Panc1 (cell line): ENCODE measurements at regions not wholly inside any gene's neighbourhood (a gene's known extent, or its start where the extent isn't known, plus 50 kb on each side); places are given as distances from the start of the nearest gene placed in this dataset.

Experiments used
- ATAC-seq: fragments of 200-7000 bp; cut with Tn5 transposase; 2 replicates; pipeline ENCODE4 v1.9.1; 2020; ENCODE audit warnings: mild to moderate bottlenecking, moderate library complexity
- BruUV-seq: library from RNA; stranded (reverse); fragments of 400-500 nt; replicated peaks from 2 replicates; lab custom pipeline; 2021; lab: Mats Ljungman, UMichigan
- CTCF ChIA-PET: fragments of 300-600 bp; sonication (Branson Sonifier 250); formaldehyde crosslinking; loops from one replicate; lab custom pipeline; 2022; ENCODE audit warnings: antibody characterized with exemption; lab: Charles Lee
- POLR2A ChIA-PET: fragments of 300-600 bp; sonication (Branson Sonifier 250); formaldehyde crosslinking; loops from one replicate; lab custom pipeline; 2022; ENCODE audit warnings: antibody characterized with exemption; lab: Charles Lee
- DNase-seq: peaks from one replicate; pipeline ENCODE4 v3.0.0-alpha.2; 2010; ENCODE audit warnings: low read depth, low spot score
- H3K27ac ChIP-seq: 2 replicates; pipeline ENCODE4 v1.5.1; 2011; ENCODE audit warnings: mild to moderate bottlenecking, low read length, inconsistent platforms
- H3K27me3 ChIP-seq: fragments of 200-500 bp; sonication (Bioruptor generic); 2 replicates; pipeline ENCODE4 v1.6.0; 2014; ENCODE audit warnings: low read length, inconsistent platforms; ENCODE audit not compliant: control insufficient read depth, insufficient read depth
- H3K36me3 ChIP-seq: fragments of 200-500 bp; sonication (Bioruptor generic); 2 replicates; pipeline ENCODE4 v1.5.1; 2014; ENCODE audit warnings: inconsistent platforms, mild to moderate bottlenecking, low read length, moderate library complexity; ENCODE audit not compliant: control insufficient read depth, insufficient read depth
- H3K4me1 ChIP-seq: 2 replicates; pipeline ENCODE4 v1.5.1; 2011; ENCODE audit warnings: inconsistent platforms, mild to moderate bottlenecking, low read length, moderate library complexity; ENCODE audit not compliant: control insufficient read depth, insufficient read depth
- H3K4me3 ChIP-seq, 2 experiments: 2 replicates each; pipeline ENCODE4 v1.5.1; 2011 to 2012; ENCODE audit warnings: low read depth in 2 of 2, low read length in 2 of 2, mild to moderate bottlenecking in 2 of 2, inconsistent platforms in 1 of 2, moderate library complexity in 1 of 2
- H3K9me3 ChIP-seq: fragments of 200-500 bp; sonication (Bioruptor generic); 2 replicates; pipeline ENCODE4 v1.5.1; 2014; ENCODE audit warnings: low read depth, mild to moderate bottlenecking, inconsistent platforms, low read length, moderate library complexity; ENCODE audit not compliant: control insufficient read depth, insufficient read depth
- CTCF ChIP-seq: fragments of 450-650 bp; IDR thresholded peaks from 2 replicates; pipeline ENCODE4 v1.5.1; 2017; ENCODE audit warnings: mild to moderate bottlenecking
- POLR2AphosphoS5 ChIP-seq: IDR thresholded peaks from 2 replicates; pipeline ENCODE4 v1.6.1; 2012; ENCODE audit warnings: mild to moderate bottlenecking, low read depth, low read length, moderate library complexity
- REST ChIP-seq, 2 experiments: IDR thresholded peaks; 2 replicates each; pipeline ENCODE4 v1.6.1; 2011 to 2012; ENCODE audit warnings: low read depth in 2 of 2, control low read depth in 1 of 2, low read length in 1 of 2, mild to moderate bottlenecking in 1 of 2, moderate library complexity in 1 of 2; ENCODE audit not compliant: insufficient read depth in 1 of 2
- SIN3A ChIP-seq: IDR thresholded peaks from 2 replicates; pipeline ENCODE4 v1.6.1; 2012; ENCODE audit warnings: low read depth, mild to moderate bottlenecking, low read length, moderate library complexity, borderline replicate concordance; ENCODE audit not compliant: insufficient read depth
- TCF7L2 ChIP-seq: IDR thresholded peaks from 2 replicates; pipeline ENCODE4 v1.6.1; 2011; ENCODE audit warnings: mild to moderate bottlenecking, low read depth, low read length, inconsistent platforms
- in situ Hi-C: cut with HindIII; loops from 2 replicates; pipeline ENCODE4 v1.10.0; 2016; ENCODE audit warnings: low sequenced_read_pairs, low pct_unique_long_range_greater_than_20kb
- intact Hi-C: fragments of 100-400 bp; cut with micrococcal nuclease; formaldehyde crosslinking; loops from one replicate; pipeline ENCODE4 v1.10.0; 2022; ENCODE audit not compliant: unreplicated experiment

- Histone ChIP-seq H3K27me3 (no peaks in the 10 kb centered on the region), H3K4me3 (no peak overlapping the region), H3K9me3 (no peaks in the 10 kb centered on the region; the same call in 1 of the 2 replicates), H3K27ac (no peak overlapping the region), H3K36me3 (no peaks in the 10 kb centered on the region), H3K4me1 (no peaks in the 10 kb centered on the region)
- ChIA-PET CTCF (no interaction called here), POLR2A (no interaction called here)
- no TSS peak for BruUV-seq
- in situ Hi-C loops, result no loop called here
- no peak for DNase-seq
- no peak for TF ChIP-seq CTCF
- no peak for TF ChIP-seq REST (IDR thresholded peaks at IDR 0.05; ENCODE audit: insufficient read depth in 1 of 2, low read depth in 2 of 2, low read length in 1 of 2)
- TF ChIP-seq SIN3A, result no peak
- no peak for TF ChIP-seq TCF7L2
- TF ChIP-seq POLR2AphosphoS5, result no peak
- intact Hi-C loops, result no loop called here
- ATAC-seq, result no peak
Measured at GRCh38 chr6:86686496-86686895, 250.8 kb upstream of the HTR1E start.

- ATAC-seq (no peak), DNase-seq (no peak)
- H3K4me3 ChIP-seq, result no peak overlapping the region
- ChIA-PET CTCF (no interaction called here), POLR2A (no interaction called here)
- H3K36me3 ChIP-seq, result no peaks in the 10 kb centered on the region
- no TSS peak for BruUV-seq
- TF ChIP-seq CTCF (no peak), TCF7L2 (no peak), SIN3A (no peak), POLR2AphosphoS5 (no peak), REST (IDR thresholded peaks at IDR 0.05; ENCODE audit: insufficient read depth in 1 of 2, low read depth in 2 of 2, low read length in 1 of 2) (no peak)
- H3K27me3 ChIP-seq, result no peaks in the 10 kb centered on the region
- no peaks in the 10 kb centered on the region; the same call in 1 of the 2 replicates for H3K9me3 ChIP-seq
- H3K27ac ChIP-seq, result no peak overlapping the region
- in situ Hi-C loops, result no loop called here
- intact Hi-C loops, result no loop called here
- no peaks in the 10 kb centered on the region for H3K4me1 ChIP-seq
Measured at GRCh38 chr6:86685230-86685797, 252.0 kb upstream of the HTR1E start.
